ENCODE measurements at regions not wholly inside any gene's neighbourhood (a gene's known extent, or its start where the extent isn't known, plus 50 kb on each side); places are given as distances from the start of the nearest gene placed in this dataset.

DNA sequence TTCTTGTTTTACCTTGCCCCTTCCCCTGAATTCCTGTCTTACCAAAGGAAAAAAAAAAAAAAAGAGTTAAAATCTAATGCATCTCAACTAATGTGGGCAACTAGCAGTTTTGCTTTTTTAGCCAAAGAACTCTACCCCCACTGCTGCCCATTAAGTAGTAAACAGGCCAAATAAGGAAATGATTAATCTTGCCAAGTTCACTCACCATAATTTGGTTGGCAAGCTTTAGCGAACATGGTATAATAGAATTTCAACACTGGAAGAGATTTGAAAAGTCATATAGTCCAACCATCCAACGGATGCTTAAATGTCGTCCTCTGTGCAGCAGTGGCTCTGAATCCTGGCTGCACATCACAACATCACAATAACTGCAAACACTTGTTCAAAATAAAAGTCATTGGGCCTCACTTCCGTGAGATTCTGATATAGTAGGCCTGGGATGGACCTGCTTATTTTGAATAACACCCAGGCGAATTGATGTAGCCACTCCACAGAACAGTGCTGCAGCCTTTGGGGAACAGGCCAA lies 142.0 kb upstream of the UBE2E1 start:
- no peak overlapping the region for H3K4me3 ChIP-seq (ENCODE audit: low read length)
- TF ChIP-seq, protein P1, sequence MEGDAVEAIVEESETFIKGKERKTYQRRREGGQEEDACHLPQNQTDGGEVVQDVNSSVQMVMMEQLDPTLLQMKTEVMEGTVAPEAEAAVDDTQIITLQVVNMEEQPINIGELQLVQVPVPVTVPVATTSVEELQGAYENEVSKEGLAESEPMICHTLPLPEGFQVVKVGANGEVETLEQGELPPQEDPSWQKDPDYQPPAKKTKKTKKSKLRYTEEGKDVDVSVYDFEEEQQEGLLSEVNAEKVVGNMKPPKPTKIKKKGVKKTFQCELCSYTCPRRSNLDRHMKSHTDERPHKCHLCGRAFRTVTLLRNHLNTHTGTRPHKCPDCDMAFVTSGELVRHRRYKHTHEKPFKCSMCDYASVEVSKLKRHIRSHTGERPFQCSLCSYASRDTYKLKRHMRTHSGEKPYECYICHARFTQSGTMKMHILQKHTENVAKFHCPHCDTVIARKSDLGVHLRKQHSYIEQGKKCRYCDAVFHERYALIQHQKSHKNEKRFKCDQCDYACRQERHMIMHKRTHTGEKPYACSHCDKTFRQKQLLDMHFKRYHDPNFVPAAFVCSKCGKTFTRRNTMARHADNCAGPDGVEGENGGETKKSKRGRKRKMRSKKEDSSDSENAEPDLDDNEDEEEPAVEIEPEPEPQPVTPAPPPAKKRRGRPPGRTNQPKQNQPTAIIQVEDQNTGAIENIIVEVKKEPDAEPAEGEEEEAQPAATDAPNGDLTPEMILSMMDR (conservative IDR thresholded peaks at IDR 0.05; ENCODE audit: low read length): no peak
- no peak for DNase-seq (ENCODE audit: low read depth)

DNA sequence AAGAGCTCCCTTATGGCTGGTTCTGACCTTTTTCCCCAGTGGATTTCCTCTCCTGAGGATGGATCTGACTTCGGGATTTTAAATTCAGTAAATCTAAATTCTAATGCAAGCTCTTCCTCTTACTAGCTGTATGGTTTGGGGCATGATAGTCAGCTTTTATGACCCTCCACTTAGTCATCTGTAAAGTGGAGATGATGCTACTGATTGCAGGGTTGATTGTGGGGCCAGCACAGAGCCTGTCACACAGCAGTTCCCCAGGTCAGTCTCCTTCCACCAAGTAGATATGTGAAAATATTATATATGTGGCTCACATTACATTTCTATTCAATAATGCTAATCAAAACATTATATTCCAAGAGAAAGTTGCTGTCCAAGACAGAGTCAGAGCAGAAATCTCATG lies 141.3 kb upstream of the UBE2E1 start:
- no peak overlapping the region for H3K4me3 ChIP-seq (ENCODE audit: low read length)
- TF ChIP-seq, protein P1 (conservative IDR thresholded peaks at IDR 0.05; ENCODE audit: low read length): no peak
- no peak for DNase-seq (ENCODE audit: low read depth)

DNA sequence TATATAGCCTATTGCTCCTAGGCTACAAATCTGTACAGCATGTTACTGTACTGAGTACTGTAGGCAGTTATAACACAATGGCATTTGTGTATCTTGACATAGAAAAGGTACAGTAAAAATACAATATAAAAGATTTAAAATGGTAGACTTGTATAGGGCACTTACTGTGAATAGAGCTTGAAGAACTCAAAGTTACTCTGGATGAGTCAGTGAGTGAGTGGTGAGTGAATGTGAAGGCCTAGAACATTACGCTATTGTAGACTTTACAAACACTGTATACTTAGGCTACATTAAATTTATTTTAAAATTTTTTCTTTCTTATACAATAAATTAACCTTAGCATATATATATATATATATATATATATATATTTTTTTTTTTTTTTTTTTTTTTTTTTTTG lies 140.0 kb upstream of the UBE2E1 start:
- H3K4me3 ChIP-seq (ENCODE audit: low read length): no peak overlapping the region
- TF ChIP-seq, protein P1 (conservative IDR thresholded peaks at IDR 0.05; ENCODE audit: low read length): no peak
- no peak for DNase-seq (ENCODE audit: low read depth)

DNA sequence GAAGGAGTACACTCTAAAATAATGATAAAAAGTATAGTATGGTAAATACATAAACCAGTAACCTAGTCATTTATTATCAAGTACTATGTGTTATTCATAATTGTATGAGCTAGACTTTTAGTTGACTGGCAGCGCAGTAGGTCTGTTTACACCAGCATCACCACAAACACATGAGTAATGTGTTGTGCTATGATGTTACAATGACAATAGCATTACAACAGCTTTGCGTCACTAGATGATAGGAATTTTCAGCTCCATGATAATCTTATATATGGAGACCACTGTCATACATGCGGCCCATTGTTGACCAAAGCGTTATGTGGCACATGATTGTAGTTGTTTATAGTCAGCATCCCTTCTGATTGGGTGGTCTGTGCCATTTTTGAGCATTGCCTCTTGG lies 138.9 kb upstream of the UBE2E1 start:
- no peak overlapping the region for H3K4me3 ChIP-seq (ENCODE audit: low read length)
- no peak for DNase-seq (ENCODE audit: low read depth)
- TF ChIP-seq, protein P1 (conservative IDR thresholded peaks at IDR 0.05; ENCODE audit: low read length): no peak

DNA sequence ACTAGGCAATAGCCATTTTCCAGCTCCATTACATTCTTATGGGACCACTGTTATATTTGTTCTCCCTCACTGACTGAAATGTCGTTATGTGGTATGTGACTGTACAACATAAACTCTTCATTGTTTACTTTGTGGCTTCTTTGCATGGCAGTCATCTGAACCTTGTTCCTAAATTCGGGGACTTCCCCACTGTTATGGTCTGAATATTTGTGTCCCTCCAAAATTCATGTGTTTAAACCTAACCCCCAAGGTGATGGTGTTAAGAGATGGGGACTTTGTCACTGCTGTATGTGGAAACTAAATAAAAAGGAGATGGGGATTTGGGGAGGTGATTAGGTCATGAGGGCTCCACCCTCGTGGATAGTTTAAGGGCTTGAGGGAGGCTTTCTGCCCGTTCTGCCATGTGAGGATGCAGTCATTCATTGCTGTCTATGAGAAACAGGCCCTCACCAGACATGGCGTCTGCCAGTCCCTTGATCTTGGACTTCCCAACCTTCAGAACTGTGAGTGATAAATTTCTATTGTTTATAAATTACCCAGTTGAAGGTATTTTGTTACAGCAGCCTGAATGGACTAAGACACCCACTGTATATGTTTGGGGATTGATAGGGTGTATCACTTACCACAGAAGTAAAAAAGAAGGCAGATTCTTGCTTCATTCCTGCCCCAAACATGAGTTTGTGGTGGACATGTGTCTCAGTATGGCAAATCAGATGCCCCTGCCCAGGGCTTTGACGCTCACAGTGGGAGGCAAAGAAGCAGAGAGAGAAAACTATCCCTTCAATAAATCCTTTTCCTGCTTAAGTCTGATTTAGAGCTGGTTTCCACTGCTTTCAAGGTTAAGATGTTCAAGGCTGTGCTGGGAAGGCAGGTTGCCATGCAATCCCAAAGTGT lies 138.0 kb upstream of the UBE2E1 start:
- no peak for DNase-seq (ENCODE audit: low read depth)
- no peak overlapping the region for H3K4me3 ChIP-seq (ENCODE audit: low read length)
- TF ChIP-seq, protein P1 (conservative IDR thresholded peaks at IDR 0.05; ENCODE audit: low read length): no peak

DNA sequence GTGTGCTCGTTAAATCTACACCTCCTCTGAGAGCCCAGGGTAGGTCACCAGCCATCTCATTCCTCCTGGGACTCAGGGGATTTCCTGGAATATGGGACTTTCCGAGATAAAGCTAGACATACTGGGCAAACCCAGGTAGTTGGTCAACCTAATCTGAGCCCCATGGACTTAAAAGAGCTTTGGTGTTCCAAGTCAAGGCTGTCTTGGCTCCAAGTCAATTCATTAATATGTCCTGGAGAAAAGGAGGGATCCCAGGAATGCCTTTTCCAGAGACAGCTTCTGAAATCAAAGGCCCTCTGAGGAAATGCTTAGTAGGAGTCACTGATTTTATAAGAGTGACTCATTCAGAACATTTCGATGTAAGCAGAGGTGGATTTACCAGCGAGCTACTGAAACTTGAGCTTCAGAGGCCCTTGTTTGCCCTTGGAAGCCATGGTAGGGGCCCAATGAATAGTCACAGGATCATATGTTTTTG lies 137.3 kb upstream of the UBE2E1 start:
- peak; percentile 81 for DNase-seq (ENCODE audit: low read depth)
- TF ChIP-seq, protein P1 (conservative IDR thresholded peaks at IDR 0.05; ENCODE audit: low read length): no peak
- no peak overlapping the region for H3K4me3 ChIP-seq (ENCODE audit: low read length)
